ENCODE measurements at regions not wholly inside any gene's neighbourhood (a gene's known extent, or its start where the extent isn't known, plus 50 kb on each side); places are given as distances from the start of the nearest gene placed in this dataset.

- DNase-seq: no peak
- BruUV-seq (replicated peaks): no TSS peak
- peaks cover 7% of the 10 kb centered on the region for H3K9me3 Mint-ChIP-seq (ENCODE audit: low read depth, unreplicated experiment)
- no peak for TF ChIP-seq CTCF (IDR thresholded peaks at IDR 0.05; ENCODE audit: unreplicated experiment)
- H3K36me3 Mint-ChIP-seq (ENCODE audit: insufficient read depth, unreplicated experiment): no peaks in the 10 kb centered on the region
- H3K4me3 Mint-ChIP-seq (ENCODE audit: low read depth, unreplicated experiment): no peak overlapping the region
- H3K27me3 Mint-ChIP-seq (ENCODE audit: unreplicated experiment): no peaks in the 10 kb centered on the region
- intact Hi-C loops (cut with micrococcal nuclease; ENCODE audit: unreplicated experiment): no loop called here
- no peaks in the 10 kb centered on the region for H3K4me1 Mint-ChIP-seq (ENCODE audit: low read depth, unreplicated experiment)
- no peak overlapping the region for H3K27ac Mint-ChIP-seq (ENCODE audit: unreplicated experiment)
- CTCF ChIA-PET: no interaction called here
Observed at GRCh38 chr1:4460052-4460451, 194.4 kb upstream of the AJAP1 start.

- TF ChIP-seq CTCF (IDR thresholded peaks at IDR 0.05; ENCODE audit: unreplicated experiment): no peak
- Mint-ChIP-seq H3K4me1 (ENCODE audit: low read depth, unreplicated experiment) (no peaks in the 10 kb centered on the region), H3K27ac (ENCODE audit: unreplicated experiment) (no peak overlapping the region), H3K27me3 (ENCODE audit: unreplicated experiment) (no peaks in the 10 kb centered on the region), H3K4me3 (ENCODE audit: low read depth, unreplicated experiment) (no peak overlapping the region), H3K36me3 (ENCODE audit: insufficient read depth, unreplicated experiment) (no peaks in the 10 kb centered on the region), H3K9me3 (ENCODE audit: low read depth, unreplicated experiment) (peaks cover 7% of the 10 kb centered on the region)
- intact Hi-C loops (cut with micrococcal nuclease; ENCODE audit: unreplicated experiment): no loop called here
- no TSS peak for BruUV-seq (replicated peaks)
- no peak for DNase-seq
- CTCF ChIA-PET: no interaction called here
Observed at GRCh38 chr1:4460651-4461050, 193.8 kb upstream of the AJAP1 start.

- Mint-ChIP-seq H3K27me3 (ENCODE audit: unreplicated experiment) (no peaks in the 10 kb centered on the region), H3K4me1 (ENCODE audit: low read depth, unreplicated experiment) (no peaks in the 10 kb centered on the region), H3K36me3 (ENCODE audit: insufficient read depth, unreplicated experiment) (no peaks in the 10 kb centered on the region), H3K9me3 (ENCODE audit: low read depth, unreplicated experiment) (peaks cover 5% of the 10 kb centered on the region), H3K27ac (ENCODE audit: unreplicated experiment) (no peak overlapping the region), H3K4me3 (ENCODE audit: low read depth, unreplicated experiment) (no peak overlapping the region)
- DNase-seq: no peak
- no peak for TF ChIP-seq CTCF (IDR thresholded peaks at IDR 0.05; ENCODE audit: unreplicated experiment)
- intact Hi-C loops (cut with micrococcal nuclease; ENCODE audit: unreplicated experiment): no loop called here
- BruUV-seq (replicated peaks): no TSS peak
- CTCF ChIA-PET: no interaction called here
Observed at GRCh38 chr1:4461726-4462290, 192.6 kb upstream of the AJAP1 start.

GRCh38 chr1:4462831-4463484 lies 191.5 kb upstream of the AJAP1 start:
- no peaks in the 10 kb centered on the region for H3K27me3 Mint-ChIP-seq (ENCODE audit: unreplicated experiment)
- no peaks in the 10 kb centered on the region for H3K36me3 Mint-ChIP-seq (ENCODE audit: insufficient read depth, unreplicated experiment)
- BruUV-seq (replicated peaks): no TSS peak
- intact Hi-C loops (cut with micrococcal nuclease; ENCODE audit: unreplicated experiment): no loop called here
- H3K9me3 Mint-ChIP-seq (ENCODE audit: low read depth, unreplicated experiment): peaks cover 5% of the 10 kb centered on the region
- CTCF ChIA-PET: no interaction called here
- H3K27ac Mint-ChIP-seq (ENCODE audit: unreplicated experiment): no peak overlapping the region
- no peak for TF ChIP-seq CTCF (IDR thresholded peaks at IDR 0.05; ENCODE audit: unreplicated experiment)
- H3K4me3 Mint-ChIP-seq (ENCODE audit: low read depth, unreplicated experiment): no peak overlapping the region
- no peak for DNase-seq
- no peaks in the 10 kb centered on the region for H3K4me1 Mint-ChIP-seq (ENCODE audit: low read depth, unreplicated experiment)
